Activated CD8-positive, alpha-beta T cell treated with anti-CD3 and anti-CD28 coated beads for 36 hours (primary cell): ENCODE measurements at regions not wholly inside any gene's neighbourhood (a gene's known extent, or its start where the extent isn't known, plus 50 kb on each side); places are given as distances from the start of the nearest gene placed in this dataset.

Source experiments
- ATAC-seq: fragments of 200-7000 bp; cut with Tn5 transposase; one replicate; pipeline ENCODE4 v1.10.0; 2021; ENCODE audit warnings: mild to moderate bottlenecking, moderate library complexity
- CTCF ChIA-PET: fragments of 350-600 bp; sonication (Branson Sonifier 250); formaldehyde crosslinking; loops from one replicate; lab custom pipeline; 2021; ENCODE audit warnings: antibody characterized with exemption; lab: Charles Lee
- POLR2A ChIA-PET: fragments of 350-600 bp; sonication (Branson Sonifier 250); formaldehyde crosslinking; loops from one replicate; lab custom pipeline; 2021; ENCODE audit warnings: antibody characterized with exemption; lab: Charles Lee
- DNase-seq: peaks from one replicate; pipeline ENCODE4 v3.0.0-alpha.2; 2020
- H3K27ac Mint-ChIP-seq: one replicate; pipeline ENCODE4 v1.8.0; 2021; ENCODE audit warnings: mild to moderate bottlenecking, mixed read lengths
- H3K27me3 Mint-ChIP-seq: one replicate; pipeline ENCODE4 v1.8.0; 2021; ENCODE audit warnings: mixed read lengths
- H3K36me3 Mint-ChIP-seq: one replicate; pipeline ENCODE4 v1.8.0; 2021; ENCODE audit warnings: low read depth, mixed read lengths
- H3K4me1 Mint-ChIP-seq: one replicate; pipeline ENCODE4 v1.8.0; 2021; ENCODE audit warnings: low read depth, mixed read lengths
- H3K4me3 Mint-ChIP-seq: one replicate; pipeline ENCODE4 v1.8.0; 2021; ENCODE audit warnings: mild to moderate bottlenecking, moderate library complexity, mixed read lengths
- H3K9me3 Mint-ChIP-seq: one replicate; pipeline ENCODE4 v1.8.0; 2021; ENCODE audit warnings: mixed read lengths
- CTCF ChIP-seq: fragments of 200-600 bp; IDR thresholded peaks from one replicate; pipeline ENCODE4 v1.8.0; 2022; ENCODE audit warnings: antibody characterized with exemption, mild to moderate bottlenecking
- intact Hi-C: fragments of 100-400 bp; cut with micrococcal nuclease; formaldehyde crosslinking; loops from one replicate; pipeline ENCODE4 v1.10.0; 2022

DNA sequence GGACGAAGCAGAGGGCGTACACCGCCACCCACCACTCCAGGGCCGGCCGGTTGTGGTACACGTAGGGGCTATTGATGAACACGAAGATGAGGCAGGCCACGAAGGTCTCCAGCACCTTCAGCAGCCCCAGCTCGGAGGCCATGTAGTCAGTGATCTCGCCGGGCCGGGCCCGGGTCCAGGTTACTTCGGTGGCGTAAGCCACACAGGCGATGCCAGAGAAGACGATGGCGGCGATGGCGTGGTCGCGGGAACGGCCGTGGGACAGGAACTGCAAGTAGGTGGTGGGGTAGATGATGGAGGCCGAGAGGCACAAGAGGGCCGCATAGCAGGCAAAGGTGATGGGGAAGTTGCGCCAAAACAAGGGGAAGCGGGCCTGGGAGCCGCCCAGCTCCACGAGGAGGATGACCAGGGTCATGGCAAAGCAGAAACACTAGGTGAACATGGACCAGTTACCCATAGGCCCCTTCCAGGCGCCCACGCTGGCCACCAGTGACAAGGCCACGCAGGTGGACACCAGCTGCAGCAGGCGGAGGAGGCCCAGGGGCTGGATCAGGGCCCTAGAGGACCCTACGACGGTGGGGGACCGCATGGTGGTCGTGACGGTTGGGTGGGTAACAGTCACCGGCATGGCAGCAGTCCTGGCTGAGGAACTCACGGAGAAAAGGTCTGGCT is 128.4 kb upstream of the FAM98A start:
- POLR2A ChIA-PET: no interaction called here
- ATAC-seq (no peak), DNase-seq (no peak)
- CTCF ChIA-PET: no interaction called here
- no peak overlapping the region for H3K27ac Mint-ChIP-seq
- intact Hi-C loops: no loop called here
- no peaks in the 10 kb centered on the region for H3K27me3 Mint-ChIP-seq
- H3K4me1 Mint-ChIP-seq: no peaks in the 10 kb centered on the region
- no peak for TF ChIP-seq CTCF
- H3K36me3 Mint-ChIP-seq: no peaks in the 10 kb centered on the region
- no peak overlapping the region for H3K4me3 Mint-ChIP-seq
- no peaks in the 10 kb centered on the region for H3K9me3 Mint-ChIP-seq

DNA sequence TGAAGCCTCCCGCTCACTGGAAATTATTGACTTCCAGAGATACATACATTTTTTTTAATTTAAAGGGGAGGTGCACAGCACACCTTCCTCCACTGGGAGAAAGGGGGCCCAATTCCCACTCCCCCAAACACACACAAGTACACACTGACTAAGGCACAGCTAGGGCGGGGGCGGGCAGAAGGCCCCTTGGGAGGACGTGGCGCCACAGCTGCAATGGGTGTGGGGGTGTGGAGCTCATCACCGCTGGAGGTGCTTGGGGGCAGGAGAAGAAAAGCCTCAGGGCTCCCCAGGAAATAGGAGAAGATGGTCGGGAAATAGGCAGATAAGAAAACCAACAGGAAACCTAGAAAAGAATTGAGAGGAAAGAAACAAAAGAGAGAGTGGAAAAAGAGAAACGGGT is 127.3 kb upstream of the FAM98A start:
- ChIA-PET POLR2A (no interaction called here), CTCF (no interaction called here)
- Mint-ChIP-seq H3K9me3 (no peaks in the 10 kb centered on the region), H3K36me3 (no peaks in the 10 kb centered on the region), H3K27me3 (no peaks in the 10 kb centered on the region), H3K4me3 (no peak overlapping the region), H3K27ac (no peak overlapping the region), H3K4me1 (no peaks in the 10 kb centered on the region)
- no peak for DNase-seq
- no peak for ATAC-seq
- TF ChIP-seq CTCF: no peak
- intact Hi-C loops: no loop called here

GRCh38 chr2:33723329-33723728 is 124.2 kb upstream of the FAM98A start:
- DNase-seq (no peak), ATAC-seq (no peak)
- Mint-ChIP-seq H3K27me3 (no peaks in the 10 kb centered on the region), H3K4me3 (no peak overlapping the region), H3K9me3 (no peaks in the 10 kb centered on the region), H3K4me1 (no peaks in the 10 kb centered on the region), H3K36me3 (no peaks in the 10 kb centered on the region), H3K27ac (no peak overlapping the region)
- intact Hi-C loops: no loop called here
- TF ChIP-seq CTCF: no peak
- POLR2A ChIA-PET: no interaction called here
- CTCF ChIA-PET: no interaction called here

DNA sequence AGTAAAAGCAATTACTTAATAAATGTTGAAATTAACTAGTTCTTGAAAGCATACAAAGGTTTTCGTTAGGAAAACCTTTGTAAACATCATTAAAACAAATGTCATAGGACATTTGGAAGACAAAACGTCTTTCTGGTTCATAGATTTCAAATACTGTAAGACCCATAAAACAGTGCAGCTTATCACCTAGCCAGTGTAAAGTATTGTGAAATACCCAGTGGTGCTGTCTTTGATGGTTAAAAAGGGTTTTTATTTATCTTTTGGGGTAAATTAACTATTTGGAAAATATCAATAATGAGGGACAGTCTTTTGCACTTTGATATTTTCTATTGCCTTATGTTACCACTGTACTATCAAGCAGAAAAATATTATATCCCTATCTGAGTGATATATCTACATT is 120.0 kb upstream of the FAM98A start:
- Mint-ChIP-seq H3K27ac (no peak overlapping the region), H3K36me3 (no peaks in the 10 kb centered on the region), H3K9me3 (no peaks in the 10 kb centered on the region), H3K4me1 (no peaks in the 10 kb centered on the region), H3K4me3 (no peak overlapping the region), H3K27me3 (peaks cover 2% of the 10 kb centered on the region)
- no peak for TF ChIP-seq CTCF
- ATAC-seq: no peak
- intact Hi-C loops: no loop called here
- POLR2A ChIA-PET: no interaction called here
- no peak for DNase-seq
- CTCF ChIA-PET: no interaction called here

GRCh38 chr2:33712674-33713073 is 113.6 kb upstream of the FAM98A start:
- H3K27ac Mint-ChIP-seq: no peak overlapping the region
- ATAC-seq (no peak), DNase-seq (no peak)
- intact Hi-C loops: no loop called here
- no peaks in the 10 kb centered on the region for H3K4me1 Mint-ChIP-seq
- ChIA-PET CTCF (no interaction called here), POLR2A (no interaction called here)
- no peak for TF ChIP-seq CTCF
- no peaks in the 10 kb centered on the region for H3K36me3 Mint-ChIP-seq
- no peak overlapping the region for H3K4me3 Mint-ChIP-seq
- H3K9me3 Mint-ChIP-seq: no peaks in the 10 kb centered on the region
- peaks cover 2% of the 10 kb centered on the region for H3K27me3 Mint-ChIP-seq
